BJ (cell line): ENCODE measurements at regions not wholly inside any gene's neighbourhood (a gene's known extent, or its start where the extent isn't known, plus 50 kb on each side); places are given as distances from the start of the nearest gene placed in this dataset.
"Not testable (repeated sequence)": the region's sequence is repeated elsewhere in the genome, so short reads cannot be mapped to it uniquely, and the experiment has no call there.

Experiments
- CTCF ChIA-PET: fragments of 350-600 bp; formaldehyde crosslinking; extraction: SDS; loops from one replicate; lab custom pipeline; 2021; ENCODE audit warnings: antibody characterized with exemption, inconsistent platforms; lab: Yijun Ruan, JAX
- POLR2A ChIA-PET: fragments of 300-600 bp; sonication (Branson Sonifier 250); formaldehyde crosslinking; extraction: SDS; loops from one replicate; lab custom pipeline; 2021; ENCODE audit warnings: antibody characterized with exemption; lab: Charles Lee
- DNase-seq: peaks from one replicate; pipeline ENCODE4 v3.0.0-alpha.2; 2011; ENCODE audit warnings: low read depth
- H3K27me3 ChIP-seq: 2 replicates; pipeline ENCODE4 v1.6.0; 2011; ENCODE audit warnings: low read length; ENCODE audit not compliant: control insufficient read depth, insufficient read depth
- H3K36me3 ChIP-seq: 2 replicates; pipeline ENCODE4 v1.5.1; 2011; ENCODE audit warnings: low read length; ENCODE audit not compliant: control insufficient read depth, insufficient read depth
- H3K4me3 ChIP-seq: 2 replicates; pipeline ENCODE4 v1.5.1; 2011; ENCODE audit warnings: low read depth, mild to moderate bottlenecking, control low read depth, low read length
- TF ChIP-seq, protein P1 (sequence below): IDR thresholded peaks from 2 replicates; pipeline ENCODE4 v1.5.1; 2011; ENCODE audit warnings: low read depth, mild to moderate bottlenecking, control low read depth, inconsistent platforms, low read length, moderate library complexity; ENCODE audit not compliant: insufficient read depth

DNA sequence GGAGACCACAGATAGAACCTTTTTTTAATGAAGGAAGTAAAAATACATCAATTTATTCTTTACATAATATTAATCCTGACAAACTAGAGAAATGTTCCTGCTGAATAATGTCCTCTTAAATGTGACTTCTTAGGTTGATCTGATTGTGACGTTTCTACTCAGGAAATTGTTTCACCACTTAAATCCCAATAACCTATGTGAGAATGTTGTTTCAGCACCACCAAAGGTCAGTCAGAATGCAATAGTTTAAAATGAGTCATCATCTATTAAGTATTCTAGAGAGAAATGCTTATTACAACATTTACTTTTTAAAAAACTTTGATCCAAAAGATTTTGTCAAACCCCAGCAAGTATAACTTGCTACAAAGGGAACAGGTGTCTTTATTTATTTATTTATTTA lies 155.4 kb upstream of the CACNA2D1 start:
- Histone ChIP-seq H3K4me3 (no peak overlapping the region), H3K36me3 (no peaks in the 10 kb centered on the region), H3K27me3 (no peaks in the 10 kb centered on the region; the same call in 1 of the 2 replicates)
- TF ChIP-seq, protein P1, sequence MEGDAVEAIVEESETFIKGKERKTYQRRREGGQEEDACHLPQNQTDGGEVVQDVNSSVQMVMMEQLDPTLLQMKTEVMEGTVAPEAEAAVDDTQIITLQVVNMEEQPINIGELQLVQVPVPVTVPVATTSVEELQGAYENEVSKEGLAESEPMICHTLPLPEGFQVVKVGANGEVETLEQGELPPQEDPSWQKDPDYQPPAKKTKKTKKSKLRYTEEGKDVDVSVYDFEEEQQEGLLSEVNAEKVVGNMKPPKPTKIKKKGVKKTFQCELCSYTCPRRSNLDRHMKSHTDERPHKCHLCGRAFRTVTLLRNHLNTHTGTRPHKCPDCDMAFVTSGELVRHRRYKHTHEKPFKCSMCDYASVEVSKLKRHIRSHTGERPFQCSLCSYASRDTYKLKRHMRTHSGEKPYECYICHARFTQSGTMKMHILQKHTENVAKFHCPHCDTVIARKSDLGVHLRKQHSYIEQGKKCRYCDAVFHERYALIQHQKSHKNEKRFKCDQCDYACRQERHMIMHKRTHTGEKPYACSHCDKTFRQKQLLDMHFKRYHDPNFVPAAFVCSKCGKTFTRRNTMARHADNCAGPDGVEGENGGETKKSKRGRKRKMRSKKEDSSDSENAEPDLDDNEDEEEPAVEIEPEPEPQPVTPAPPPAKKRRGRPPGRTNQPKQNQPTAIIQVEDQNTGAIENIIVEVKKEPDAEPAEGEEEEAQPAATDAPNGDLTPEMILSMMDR = no peak
- peak; percentile 44 for DNase-seq
- ChIA-PET CTCF (interaction anchor here (1.6 kb wide), 1 partner anchor 365 kb away, joined by 6 read pairs; no protein-coding TSS in a partner anchor), POLR2A (no interaction called here)

DNA sequence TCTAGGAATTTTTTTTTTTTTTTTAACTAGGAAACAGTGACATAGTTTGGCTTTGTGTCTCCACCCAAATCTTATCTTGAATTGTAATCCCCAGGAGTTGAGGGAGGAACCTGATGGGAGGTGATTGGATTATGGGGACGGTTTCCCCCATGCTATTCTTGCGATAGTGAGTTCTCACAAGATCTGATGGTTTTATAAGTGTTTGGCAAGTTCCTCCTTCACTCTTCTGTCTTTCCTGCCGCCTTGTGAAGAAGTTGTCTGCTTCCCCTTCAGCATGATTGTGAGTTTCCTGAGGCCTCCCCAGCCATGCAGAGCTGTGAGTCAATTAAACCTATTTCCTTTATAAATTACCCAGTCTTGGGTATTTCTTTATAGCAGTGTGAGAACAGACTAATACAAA lies 152.2 kb upstream of the CACNA2D1 start:
- H3K27me3 ChIP-seq, H3K36me3 ChIP-seq, DNase-seq, POLR2A ChIA-PET, H3K4me3 ChIP-seq: not testable (repeated sequence)
- CTCF ChIA-PET = interaction anchor here (0.7 kb wide), 1 partner anchor 133 kb away, joined by 3 read pairs; no protein-coding TSS in a partner anchor

DNA sequence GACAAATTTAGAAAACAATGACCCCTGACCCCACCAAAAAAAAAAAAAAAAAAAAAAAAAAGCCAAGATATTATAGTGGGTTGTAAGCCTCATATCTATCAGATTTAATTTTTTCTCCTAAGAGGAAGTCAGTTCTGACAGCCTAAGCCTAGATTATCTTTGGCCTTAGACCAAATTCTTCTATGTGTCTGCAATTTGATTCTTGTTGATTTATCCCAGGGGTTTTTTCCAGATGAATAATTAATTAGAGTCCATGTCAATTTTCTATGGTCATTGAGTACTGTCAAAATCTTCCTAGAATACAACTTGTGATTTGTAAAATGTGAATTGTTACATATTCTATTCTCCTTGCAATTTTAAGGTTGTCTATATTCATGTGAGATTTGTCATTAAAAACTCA lies 151.6 kb upstream of the CACNA2D1 start:
- no peak for DNase-seq
- no peak overlapping the region for H3K4me3 ChIP-seq
- POLR2A ChIA-PET = no interaction called here
- no peaks in the 10 kb centered on the region for H3K36me3 ChIP-seq
- H3K27me3 ChIP-seq = no peaks in the 10 kb centered on the region; the same call in 1 of the 2 replicates
- TF ChIP-seq, protein P1 = no peak
- CTCF ChIA-PET = interaction anchor here (0.9 to 1.1 kb wide), 2 partner anchors 9 to 10 kb away, joined by 3 to 5 read pairs; no protein-coding TSS in a partner anchor

DNA sequence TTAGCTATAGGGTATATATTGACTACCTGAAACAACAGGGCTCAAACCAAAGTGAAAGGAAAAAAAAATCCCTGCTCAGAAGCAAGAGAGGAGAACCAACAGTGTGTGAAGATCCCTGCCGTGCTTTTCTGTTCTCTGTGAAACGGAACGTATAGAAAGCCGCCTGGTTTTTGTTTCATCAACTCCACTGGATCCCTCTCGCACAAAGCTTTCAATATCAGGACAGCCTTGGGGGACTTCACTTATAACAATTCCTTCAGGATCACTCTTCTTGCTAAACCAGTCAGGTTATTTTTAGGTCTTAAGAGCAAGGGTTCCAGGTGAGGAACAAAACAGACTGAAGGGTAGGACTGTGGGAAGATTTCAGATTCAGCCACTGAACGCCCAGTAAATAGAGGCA lies 151.1 kb upstream of the CACNA2D1 start:
- ChIA-PET CTCF (interaction anchor here (0.9 to 1.2 kb wide), 4 partner anchors 10 to 22 kb away, joined by 3 to 5 read pairs (median 4); no protein-coding TSS in a partner anchor), POLR2A (no interaction called here)
- no peak for DNase-seq

DNA sequence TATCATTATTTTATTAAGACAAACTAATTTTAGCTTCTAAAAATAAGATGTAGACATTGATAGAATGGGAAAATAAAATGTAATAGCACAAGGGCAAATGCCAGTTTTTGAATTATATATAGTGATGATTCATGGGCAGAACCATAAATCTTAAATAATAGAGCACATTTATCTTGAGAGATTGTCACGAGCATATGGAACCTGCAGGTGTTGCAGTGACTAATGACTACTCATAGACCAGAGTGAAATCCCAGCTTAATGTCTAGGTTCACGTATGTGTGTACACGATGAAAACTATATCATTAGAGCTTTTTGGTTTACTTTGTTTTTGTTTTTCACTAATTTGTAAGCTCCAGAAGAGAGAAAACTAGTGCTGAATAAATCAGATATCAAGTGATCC lies 150.2 kb upstream of the CACNA2D1 start:
- TF ChIP-seq, protein P1 = no peak
- ChIA-PET POLR2A (no interaction called here), CTCF (interaction anchor here (0.9 to 1.2 kb wide), 3 partner anchors 13 to 23 kb away, joined by 3 to 4 read pairs (median 4); no protein-coding TSS in a partner anchor)
- no peak overlapping the region for H3K4me3 ChIP-seq
- H3K36me3 ChIP-seq = no peaks in the 10 kb centered on the region
- no peaks in the 10 kb centered on the region; the same call in 1 of the 2 replicates for H3K27me3 ChIP-seq
- no peak for DNase-seq

More for the DNA sequence above, 151.1 kb upstream of the CACNA2D1 start:
- H3K4me3 ChIP-seq = no peak overlapping the region
- H3K36me3 ChIP-seq = no peaks in the 10 kb centered on the region
- TF ChIP-seq, protein P1 = no peak
- no peaks in the 10 kb centered on the region; the same call in 1 of the 2 replicates for H3K27me3 ChIP-seq

DNA sequence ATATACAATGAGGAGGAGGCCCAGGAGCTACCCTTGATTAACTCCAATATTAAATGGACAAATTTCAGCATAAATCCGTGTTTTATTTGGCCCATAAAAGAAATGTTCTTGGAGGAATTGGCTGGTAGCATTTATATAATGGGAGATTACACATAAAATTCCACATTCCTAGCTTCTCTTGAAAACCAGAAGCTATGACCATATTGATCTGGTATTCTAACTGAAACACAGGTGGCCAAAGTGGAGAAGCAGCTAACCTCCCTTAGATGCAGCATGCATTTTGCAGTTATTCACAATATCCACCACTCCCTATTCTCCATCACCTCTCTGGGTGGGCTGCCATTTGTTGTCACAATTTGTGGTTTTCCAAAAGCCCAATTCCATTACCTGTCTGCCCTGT lies 148.8 kb upstream of the CACNA2D1 start:
- POLR2A ChIA-PET = no interaction called here
- DNase-seq = no peak
- Histone ChIP-seq H3K36me3 (no peaks in the 10 kb centered on the region), H3K27me3 (no peaks in the 10 kb centered on the region; the same call in 1 of the 2 replicates), H3K4me3 (no peak overlapping the region)
- CTCF ChIA-PET = no interaction called here
- TF ChIP-seq, protein P1 = no peak
